ENCODE measurements at regions not wholly inside any gene's neighbourhood (a gene's known extent, or its start where the extent isn't known, plus 50 kb on each side); places are given as distances from the start of the nearest gene placed in this dataset.

- TF ChIP-seq EZH2 (IDR thresholded peaks at IDR 0.05; ENCODE audit: low read length), result no peak
- no peak for TF ChIP-seq CTCF (optimal IDR thresholded peaks at IDR 0.05 in 1 of 3, IDR thresholded peaks at IDR 0.05 in 1 of 3, conservative IDR thresholded peaks at IDR 0.05 in 1 of 3; ENCODE audit: extremely low read depth in 1 of 3, insufficient read depth in 2 of 3, low read length in 3 of 3)
These were observed 113.8 kb upstream of the SLC5A12 start for GRCh38 chr11:26835611-26836010.
